NT2/D1 (cell line): ENCODE measurements at regions not wholly inside any gene's neighbourhood (a gene's known extent, or its start where the extent isn't known, plus 50 kb on each side); places are given as distances from the start of the nearest gene placed in this dataset.
"Not testable (repeated sequence)": the region's sequence is repeated elsewhere in the genome, so short reads cannot be mapped to it uniquely, and the experiment has no call there.

Experiments
- YY1 ChIP-seq: IDR thresholded peaks from 2 replicates; pipeline ENCODE4 v1.6.1; 2011; ENCODE audit not compliant: insufficient read length, insufficient read depth
- ZNF274 ChIP-seq: IDR thresholded peaks from 2 replicates; pipeline ENCODE4 v1.6.1; 2011; ENCODE audit warnings: mild to moderate bottlenecking, low read depth, low read length

GRCh38 chr2:189976488-189976887 lies 86.0 kb downstream of the MSTN start:
- not testable (repeated sequence) for TF ChIP-seq YY1, ZNF274
